ENCODE measurements at regions not wholly inside any gene's neighbourhood (a gene's known extent, or its start where the extent isn't known, plus 50 kb on each side); places are given as distances from the start of the nearest gene placed in this dataset.

DNA sequence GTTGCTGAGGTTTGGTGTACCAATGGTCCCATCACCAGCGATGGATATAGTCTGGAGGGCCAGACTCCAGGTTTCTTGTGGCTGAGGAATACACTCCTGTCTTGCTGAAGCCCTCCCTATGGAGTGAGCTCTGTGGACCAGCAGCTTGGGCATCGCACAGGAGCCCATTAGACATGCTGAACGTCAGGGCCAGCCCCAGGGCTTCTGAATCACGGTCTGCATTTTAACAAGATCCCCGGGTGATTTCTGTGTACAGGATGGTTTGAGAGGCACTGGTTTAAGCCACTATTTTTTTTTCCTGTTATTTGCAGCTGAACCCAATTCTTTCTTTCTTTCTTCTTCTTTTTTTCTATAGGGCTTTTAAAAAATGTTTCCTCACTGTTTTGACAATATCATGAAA, 69.5 kb upstream of the XCR1 start:
- Histone ChIP-seq H3K9me2 (replicated peaks; ENCODE audit: insufficient read depth, low read length) (no peaks in the 10 kb centered on the region), H2AFZ (ENCODE audit: low read length) (peak overlapping the region; percentile 1; the same call in 1 of the 2 replicates), H4K20me1 (ENCODE audit: insufficient read depth, low read depth, low read length) (no peaks in the 10 kb centered on the region), H3K9me3 (ENCODE audit: low read length) (peaks cover 5% of the 10 kb centered on the region; the same call in 1 of the 2 replicates), H3K9ac (ENCODE audit: low read length) (peak overlapping the region; percentile 62), H3K4me2 (ENCODE audit: low read depth, low read length, poor library complexity, severe bottlenecking) (peak overlapping the region; percentile 67), H3K27me3 (ENCODE audit: low read length) (no peaks in the 10 kb centered on the region), H3K36me3 (ENCODE audit: insufficient read depth, low read length) (no peaks in the 10 kb centered on the region), H3K4me1 (ENCODE audit: low read length) (peaks cover 76% of the 10 kb centered on the region), H3K4me3 (ENCODE audit: low read length) (no peak overlapping the region), H3K79me2 (ENCODE audit: low read length) (no peaks in the 10 kb centered on the region), H3K27ac (ENCODE audit: low read length) (peak overlapping the region; percentile 96)
- peak; percentile 58 for DNase-seq

- peak; percentile 51 for DNase-seq
- Histone ChIP-seq H3K9me3 (ENCODE audit: low read length) (0 out of 2 replicates have a peak, but pooled peaks cover under 1% of the 10 kb centered on the region), H3K4me3 (ENCODE audit: low read length) (peak overlapping the region; percentile 5; the same call in 1 of the 2 replicates), H2AFZ (ENCODE audit: low read length) (peak overlapping the region; percentile 1; the same call in 1 of the 2 replicates), H4K20me1 (ENCODE audit: insufficient read depth, low read depth, low read length) (no peaks in the 10 kb centered on the region), H3K9ac (ENCODE audit: low read length) (peak overlapping the region; percentile 62), H3K27me3 (ENCODE audit: low read length) (no peaks in the 10 kb centered on the region), H3K27ac (ENCODE audit: low read length) (peak overlapping the region; percentile 96), H3K4me2 (ENCODE audit: low read depth, low read length, poor library complexity, severe bottlenecking) (peak overlapping the region; percentile 67), H3K79me2 (ENCODE audit: low read length) (no peaks in the 10 kb centered on the region), H3K4me1 (ENCODE audit: low read length) (peaks cover 81% of the 10 kb centered on the region), H3K36me3 (ENCODE audit: insufficient read depth, low read length) (no peaks in the 10 kb centered on the region), H3K9me2 (replicated peaks; ENCODE audit: insufficient read depth, low read length) (no peaks in the 10 kb centered on the region)
These were observed 69.1 kb upstream of the XCR1 start for GRCh38 chr3:46096336-46096735.

- no peaks in the 10 kb centered on the region for H3K9me3 ChIP-seq (ENCODE audit: low read length)
- peak overlapping the region; percentile 29; the same call in 1 of the 2 replicates for H3K4me3 ChIP-seq (ENCODE audit: low read length)
- no peaks in the 10 kb centered on the region for H3K79me2 ChIP-seq (ENCODE audit: low read length)
- H2AFZ ChIP-seq (ENCODE audit: low read length), result no peak overlapping the region
- no peaks in the 10 kb centered on the region for H3K9me2 ChIP-seq (replicated peaks; ENCODE audit: insufficient read depth, low read length)
- H3K27ac ChIP-seq (ENCODE audit: low read length), result peak overlapping the region; percentile 96
- no peaks in the 10 kb centered on the region for H3K36me3 ChIP-seq (ENCODE audit: insufficient read depth, low read length)
- peak overlapping the region; percentile 62 for H3K9ac ChIP-seq (ENCODE audit: low read length)
- peak overlapping the region; percentile 67 for H3K4me2 ChIP-seq (ENCODE audit: low read depth, low read length, poor library complexity, severe bottlenecking)
- H3K27me3 ChIP-seq (ENCODE audit: low read length), result no peaks in the 10 kb centered on the region
- no peaks in the 10 kb centered on the region for H4K20me1 ChIP-seq (ENCODE audit: insufficient read depth, low read depth, low read length)
- DNase-seq, result peak; percentile 97
- H3K4me1 ChIP-seq (ENCODE audit: low read length), result peaks cover 91% of the 10 kb centered on the region
These were observed 68.0 kb upstream of the XCR1 start for GRCh38 chr3:46095307-46095706.

DNA sequence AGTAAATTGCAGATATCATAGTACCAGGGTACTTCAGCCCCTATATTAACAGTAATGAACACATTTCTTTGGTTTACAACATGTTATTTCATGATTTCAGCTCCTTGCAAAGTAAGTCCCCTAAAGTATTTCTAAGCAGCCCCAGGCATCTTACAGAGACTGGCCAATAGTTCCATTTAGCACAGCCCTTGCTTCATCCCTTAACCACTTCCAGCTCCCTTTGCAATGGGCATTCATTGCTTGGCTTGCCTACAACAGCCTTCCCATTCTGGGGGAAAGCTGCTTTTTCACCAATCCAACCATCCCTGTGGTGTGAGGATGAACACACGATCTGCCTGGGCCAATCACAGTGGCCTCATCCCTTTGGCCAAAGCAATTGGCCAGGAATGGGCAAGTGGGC, 67.2 kb upstream of the XCR1 start:
- Histone ChIP-seq H3K27ac (ENCODE audit: low read length) (peak overlapping the region; percentile 96), H3K4me2 (ENCODE audit: low read depth, low read length, poor library complexity, severe bottlenecking) (peak overlapping the region; percentile 63), H3K27me3 (ENCODE audit: low read length) (no peaks in the 10 kb centered on the region), H3K9me3 (ENCODE audit: low read length) (no peaks in the 10 kb centered on the region), H2AFZ (ENCODE audit: low read length) (no peak overlapping the region), H3K9ac (ENCODE audit: low read length) (peak overlapping the region; percentile 49; the same call in 1 of the 2 replicates), H3K4me1 (ENCODE audit: low read length) (peaks cover 98% of the 10 kb centered on the region), H3K36me3 (ENCODE audit: insufficient read depth, low read length) (no peaks in the 10 kb centered on the region), H3K9me2 (replicated peaks; ENCODE audit: insufficient read depth, low read length) (no peaks in the 10 kb centered on the region), H3K4me3 (ENCODE audit: low read length) (peak overlapping the region; percentile 29), H3K79me2 (ENCODE audit: low read length) (no peaks in the 10 kb centered on the region), H4K20me1 (ENCODE audit: insufficient read depth, low read depth, low read length) (no peaks in the 10 kb centered on the region)
- DNase-seq, result no peak

- Histone ChIP-seq H3K27me3 (ENCODE audit: low read length) (no peaks in the 10 kb centered on the region), H3K79me2 (ENCODE audit: low read length) (no peaks in the 10 kb centered on the region), H3K36me3 (ENCODE audit: insufficient read depth, low read length) (no peaks in the 10 kb centered on the region), H3K4me1 (ENCODE audit: low read length) (peaks cover 98% of the 10 kb centered on the region), H3K9me2 (replicated peaks; ENCODE audit: insufficient read depth, low read length) (no peaks in the 10 kb centered on the region), H3K27ac (ENCODE audit: low read length) (peak overlapping the region; percentile 96), H3K9ac (ENCODE audit: low read length) (peak overlapping the region; percentile 64), H4K20me1 (ENCODE audit: insufficient read depth, low read depth, low read length) (no peaks in the 10 kb centered on the region), H3K4me3 (ENCODE audit: low read length) (peak overlapping the region; percentile 29; the same call in 1 of the 2 replicates), H2AFZ (ENCODE audit: low read length) (0 out of 2 replicates have a peak overlapping the region, but pooled peaks have one; percentile 1), H3K9me3 (ENCODE audit: low read length) (no peaks in the 10 kb centered on the region), H3K4me2 (ENCODE audit: low read depth, low read length, poor library complexity, severe bottlenecking) (peak overlapping the region; percentile 63)
- DNase-seq, result no peak
These were observed 66.7 kb upstream of the XCR1 start for GRCh38 chr3:46093966-46094365.

DNA sequence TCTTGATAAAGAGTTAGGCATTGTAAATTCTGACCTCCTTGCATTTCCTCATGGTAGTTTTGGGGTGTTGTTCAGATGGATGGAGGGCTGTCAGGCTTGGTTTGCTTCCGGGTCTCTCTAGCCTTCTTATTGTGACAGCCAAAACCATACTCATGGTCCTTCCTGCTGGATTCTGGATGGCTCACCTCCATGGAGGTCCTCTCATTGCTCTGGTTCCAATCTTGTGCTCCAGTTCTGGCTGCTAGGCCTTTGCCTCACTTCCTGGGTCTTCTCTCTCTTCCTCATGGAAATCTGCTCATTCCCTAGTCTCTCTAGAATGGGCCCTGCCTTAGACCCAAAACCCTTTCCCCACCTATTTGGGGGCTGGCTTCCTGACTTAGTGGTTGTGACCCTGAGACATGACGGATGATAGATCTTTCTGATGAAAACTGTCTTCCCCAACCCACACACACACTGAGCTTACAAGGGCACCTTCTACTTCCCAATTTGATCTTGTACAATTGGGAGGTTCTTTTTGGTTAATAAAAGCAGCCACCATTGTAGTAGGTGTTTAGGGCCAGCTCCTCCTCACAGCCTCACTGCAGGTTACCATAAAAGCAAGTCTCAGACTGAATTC, 66.2 kb upstream of the XCR1 start:
- no peaks in the 10 kb centered on the region for H3K27me3 ChIP-seq (ENCODE audit: low read length)
- 0 out of 2 replicates have a peak overlapping the region, but pooled peaks have one; percentile 1 for H2AFZ ChIP-seq (ENCODE audit: low read length)
- peak overlapping the region; percentile 96 for H3K27ac ChIP-seq (ENCODE audit: low read length)
- no peaks in the 10 kb centered on the region for H4K20me1 ChIP-seq (ENCODE audit: insufficient read depth, low read depth, low read length)
- peak; percentile 60 for DNase-seq
- no peaks in the 10 kb centered on the region for H3K36me3 ChIP-seq (ENCODE audit: insufficient read depth, low read length)
- H3K4me3 ChIP-seq (ENCODE audit: low read length), result peak overlapping the region; percentile 38
- H3K9me3 ChIP-seq (ENCODE audit: low read length), result no peaks in the 10 kb centered on the region
- peaks cover 94% of the 10 kb centered on the region for H3K4me1 ChIP-seq (ENCODE audit: low read length)
- peak overlapping the region; percentile 64 for H3K9ac ChIP-seq (ENCODE audit: low read length)
- H3K79me2 ChIP-seq (ENCODE audit: low read length), result no peaks in the 10 kb centered on the region
- H3K4me2 ChIP-seq (ENCODE audit: low read depth, low read length, poor library complexity, severe bottlenecking), result peak overlapping the region; percentile 63
- no peaks in the 10 kb centered on the region for H3K9me2 ChIP-seq (replicated peaks; ENCODE audit: insufficient read depth, low read length)

DNA sequence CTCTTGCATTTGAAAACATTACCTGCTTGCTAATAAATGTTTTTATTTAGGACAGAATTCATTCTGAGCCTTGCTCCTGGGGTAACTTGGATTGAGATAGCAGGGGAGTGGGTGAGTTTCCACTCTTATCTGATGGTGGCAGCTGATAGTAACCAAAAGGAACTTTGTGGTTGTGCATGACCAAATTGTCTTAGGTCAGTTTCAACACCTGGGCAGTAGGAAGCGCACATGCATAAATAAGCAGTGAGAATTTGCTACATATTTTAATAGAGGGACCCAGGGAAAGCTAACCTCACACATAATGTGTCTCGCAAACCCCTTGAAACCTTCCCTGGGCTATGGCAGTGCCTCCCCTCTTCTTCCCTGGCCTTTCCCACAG, 65.4 kb upstream of the XCR1 start:
- peak overlapping the region; percentile 64 for H3K9ac ChIP-seq (ENCODE audit: low read length)
- no peaks in the 10 kb centered on the region for H3K9me2 ChIP-seq (replicated peaks; ENCODE audit: insufficient read depth, low read length)
- no peaks in the 10 kb centered on the region for H3K36me3 ChIP-seq (ENCODE audit: insufficient read depth, low read length)
- no peaks in the 10 kb centered on the region for H4K20me1 ChIP-seq (ENCODE audit: insufficient read depth, low read depth, low read length)
- peak; percentile 80 for DNase-seq
- H3K79me2 ChIP-seq (ENCODE audit: low read length), result no peaks in the 10 kb centered on the region
- H3K4me2 ChIP-seq (ENCODE audit: low read depth, low read length, poor library complexity, severe bottlenecking), result peak overlapping the region; percentile 63
- H3K9me3 ChIP-seq (ENCODE audit: low read length), result no peaks in the 10 kb centered on the region
- peaks cover 86% of the 10 kb centered on the region for H3K4me1 ChIP-seq (ENCODE audit: low read length)
- no peaks in the 10 kb centered on the region for H3K27me3 ChIP-seq (ENCODE audit: low read length)
- H3K27ac ChIP-seq (ENCODE audit: low read length), result peak overlapping the region; percentile 96
- H3K4me3 ChIP-seq (ENCODE audit: low read length), result peak overlapping the region; percentile 38
- no peak overlapping the region for H2AFZ ChIP-seq (ENCODE audit: low read length)

GRCh38 chr3:46091741-46092701, 64.7 kb upstream of the XCR1 start:
- Histone ChIP-seq H3K27me3 (ENCODE audit: low read length) (no peaks in the 10 kb centered on the region), H3K9me3 (ENCODE audit: low read length) (no peaks in the 10 kb centered on the region), H3K9me2 (replicated peaks; ENCODE audit: insufficient read depth, low read length) (no peaks in the 10 kb centered on the region), H3K4me2 (ENCODE audit: low read depth, low read length, poor library complexity, severe bottlenecking) (peak overlapping the region; percentile 63), H3K36me3 (ENCODE audit: insufficient read depth, low read length) (no peaks in the 10 kb centered on the region), H3K4me3 (ENCODE audit: low read length) (peak overlapping the region; percentile 17), H3K9ac (ENCODE audit: low read length) (peak overlapping the region; percentile 37), H3K79me2 (ENCODE audit: low read length) (no peaks in the 10 kb centered on the region), H3K27ac (ENCODE audit: low read length) (peak overlapping the region; percentile 96), H2AFZ (ENCODE audit: low read length) (peak overlapping the region; percentile 32), H3K4me1 (ENCODE audit: low read length) (peaks cover 80% of the 10 kb centered on the region), H4K20me1 (ENCODE audit: insufficient read depth, low read depth, low read length) (no peaks in the 10 kb centered on the region)
- DNase-seq, result peak; percentile 58

Measured in Karpas-422 (cell line).